Urothelium cell line (cell line): ENCODE measurements at regions not wholly inside any gene's neighbourhood (a gene's known extent, or its start where the extent isn't known, plus 50 kb on each side); places are given as distances from the start of the nearest gene placed in this dataset.
A peak's percentile ranks its signal among the peaks of the same experiment; 100 is the strongest.

Source experiments
- DNase-seq: peaks from one replicate; pipeline ENCODE4 v3.0.0; 2011; ENCODE audit warnings: low spot score, mixed read lengths
- FAIRE-seq: peaks from 2 replicates; lab custom pipeline; 2011; peaks lifted over from hg19 to GRCh38; lab: Jason Lieb, UNC

GRCh38 chr5:114007678-114008077, 354.2 kb upstream of the KCNN2 start:
- no peak for FAIRE-seq

DNA sequence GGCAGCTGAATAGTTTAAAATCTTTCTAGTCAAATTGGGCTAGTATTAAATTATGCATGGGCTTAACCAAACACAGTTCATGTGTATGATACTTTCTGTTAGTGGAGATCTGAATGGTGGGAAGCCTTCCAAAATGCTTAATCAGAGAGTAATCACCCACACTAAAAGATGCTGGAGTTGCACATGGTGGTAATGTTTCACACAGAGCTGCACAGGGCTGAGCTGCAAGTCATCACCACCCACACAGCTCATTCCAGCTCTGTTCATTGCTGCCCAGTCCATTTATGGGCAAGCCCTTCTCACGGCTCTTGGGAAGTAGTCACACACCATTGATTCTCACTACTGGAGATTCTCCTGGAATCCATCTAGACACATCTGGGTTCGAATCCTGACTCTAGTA, 351.5 kb upstream of the KCNN2 start:
- FAIRE-seq (no peak), DNase-seq (peak; percentile 9)

More at GRCh38 chr5:114007678-114008077, 354.2 kb upstream of the KCNN2 start:
- DNase-seq, result no peak

DNA sequence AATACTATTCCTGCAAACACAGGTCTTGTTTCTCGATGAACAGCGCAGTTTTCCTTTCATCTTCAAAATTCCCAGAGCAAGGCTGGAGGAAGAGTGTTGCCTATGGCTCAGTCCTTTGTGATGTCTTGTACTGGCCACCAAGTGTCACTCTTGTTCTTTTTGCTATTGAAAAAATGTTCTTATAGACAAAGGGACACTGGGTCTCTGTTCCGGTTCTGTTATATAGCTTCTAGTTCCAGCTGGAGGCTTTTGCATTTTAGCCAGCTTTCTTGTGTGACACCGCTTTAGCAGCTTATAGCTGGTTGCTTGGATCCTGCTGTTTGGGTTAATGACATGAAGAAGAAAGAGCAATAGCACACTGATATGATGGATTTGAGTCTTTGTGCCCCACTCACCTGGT, 343.7 kb upstream of the KCNN2 start:
- FAIRE-seq, result no peak

GRCh38 chr5:114038756-114039155, 323.1 kb upstream of the KCNN2 start:
- no peak for DNase-seq
- FAIRE-seq, result no peak

More for the DNA sequence above, 343.7 kb upstream of the KCNN2 start:
- DNase-seq, result peak; percentile 10

- FAIRE-seq, result no peak
- no peak for DNase-seq
Observed at GRCh38 chr5:114050087-114050486, 311.8 kb upstream of the KCNN2 start.

DNA sequence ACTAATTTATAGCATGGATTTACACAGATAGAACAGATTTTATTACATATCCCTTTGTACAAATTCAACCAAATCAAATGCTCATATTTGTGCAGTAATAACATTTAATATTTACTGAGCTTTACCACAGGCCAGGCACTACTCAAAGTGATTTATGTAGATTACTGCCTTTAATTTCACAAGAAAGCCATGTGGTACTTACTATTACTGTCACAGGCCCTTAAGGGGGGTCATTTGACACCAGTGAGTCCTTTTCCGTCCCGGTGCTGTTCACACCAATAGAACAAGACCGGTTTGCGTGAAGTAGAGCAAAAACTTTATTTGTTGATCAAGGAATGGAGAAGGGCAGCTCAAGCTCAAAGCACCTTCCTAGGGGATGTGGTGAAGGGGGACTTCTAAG, 308.5 kb upstream of the KCNN2 start:
- DNase-seq (no peak), FAIRE-seq (no peak)

- FAIRE-seq (no peak), DNase-seq (no peak)
Observed at GRCh38 chr5:114054594-114054993, 307.3 kb upstream of the KCNN2 start.

GRCh38 chr5:114055318-114056184, 306.3 kb upstream of the KCNN2 start:
- FAIRE-seq (no peak), DNase-seq (peak; percentile 84)

DNA sequence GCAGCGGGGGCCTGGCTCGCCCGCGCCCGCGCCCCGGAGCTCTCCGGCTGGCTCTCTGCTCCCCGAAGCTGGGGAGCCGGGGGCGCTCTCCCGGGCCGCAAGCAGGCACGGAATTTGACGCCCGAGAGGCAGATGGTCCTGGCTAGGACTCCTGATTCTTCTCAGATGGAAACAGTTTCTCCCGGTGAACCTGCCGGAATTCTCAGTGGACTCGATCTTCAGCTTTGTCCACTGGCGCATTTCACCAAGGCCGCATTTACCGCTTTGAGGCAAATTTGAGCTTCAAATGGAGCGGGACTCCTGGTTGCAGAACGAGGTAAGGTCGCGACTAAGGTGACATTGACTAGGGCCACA, 305.7 kb upstream of the KCNN2 start:
- DNase-seq (no peak), FAIRE-seq (no peak)

DNA sequence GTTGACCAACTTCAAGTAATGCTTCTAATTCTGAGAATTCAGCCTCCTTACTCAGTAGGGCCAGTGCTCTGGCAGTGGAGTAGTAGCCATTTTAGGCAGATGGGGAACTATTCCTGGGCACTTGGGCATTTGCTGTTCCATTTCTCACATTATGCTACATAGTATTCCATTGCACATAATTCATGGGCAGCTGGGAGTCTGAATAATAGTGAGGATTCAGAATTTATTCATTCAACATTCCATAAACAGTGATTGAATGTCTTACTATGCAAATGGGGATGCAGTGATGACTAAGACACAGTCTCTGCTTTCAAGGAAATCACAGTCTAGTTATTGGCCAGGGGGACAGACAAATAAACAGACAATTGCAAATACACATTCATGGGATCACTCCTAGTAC, 301.0 kb upstream of the KCNN2 start:
- FAIRE-seq, result no peak

DNA sequence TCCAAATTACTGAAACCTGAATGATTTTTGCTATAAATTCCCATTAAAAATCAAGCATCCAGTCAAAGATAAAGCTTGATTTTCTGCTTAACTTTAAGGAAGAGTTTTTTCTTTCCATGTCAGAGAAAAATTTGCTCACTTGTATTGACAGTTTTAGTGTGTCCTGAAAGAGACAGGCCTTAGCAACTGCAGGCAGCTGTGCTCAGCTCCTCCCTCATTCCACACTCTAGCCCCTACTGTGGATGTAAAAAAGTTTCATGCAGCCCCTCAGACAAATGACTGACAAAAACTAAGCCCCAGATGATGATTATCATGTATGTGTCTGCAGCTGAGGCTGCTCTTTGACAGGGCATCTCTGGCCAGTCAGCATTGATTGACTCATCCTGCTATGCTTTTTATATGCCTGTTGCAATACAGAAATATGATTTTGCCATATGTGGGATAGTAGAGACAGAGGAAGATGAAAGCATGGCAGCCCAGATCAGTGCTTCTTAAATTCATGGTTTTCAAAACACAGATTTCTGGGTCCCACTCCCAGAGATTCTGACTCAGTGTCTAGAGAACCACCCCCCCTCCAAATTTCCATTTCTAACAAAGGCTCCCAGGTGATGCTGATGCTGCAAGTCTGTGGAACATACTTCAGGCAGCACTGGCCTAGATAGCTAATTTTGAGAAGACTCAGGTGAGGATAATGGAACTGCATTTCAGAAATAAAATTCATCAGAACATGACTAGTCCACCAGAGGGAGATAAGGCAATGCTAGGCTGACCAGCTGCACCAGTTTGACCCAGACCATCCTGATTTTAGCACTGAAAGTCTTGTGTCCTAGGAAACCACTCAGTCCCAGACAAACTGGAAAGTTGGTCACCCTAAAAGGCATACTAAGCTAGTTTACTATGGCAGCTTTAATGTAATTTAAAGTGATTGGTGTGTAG, 298.7 kb upstream of the KCNN2 start:
- FAIRE-seq (no peak), DNase-seq (no peak)

More for the DNA sequence above, 301.0 kb upstream of the KCNN2 start:
- DNase-seq, result no peak

DNA sequence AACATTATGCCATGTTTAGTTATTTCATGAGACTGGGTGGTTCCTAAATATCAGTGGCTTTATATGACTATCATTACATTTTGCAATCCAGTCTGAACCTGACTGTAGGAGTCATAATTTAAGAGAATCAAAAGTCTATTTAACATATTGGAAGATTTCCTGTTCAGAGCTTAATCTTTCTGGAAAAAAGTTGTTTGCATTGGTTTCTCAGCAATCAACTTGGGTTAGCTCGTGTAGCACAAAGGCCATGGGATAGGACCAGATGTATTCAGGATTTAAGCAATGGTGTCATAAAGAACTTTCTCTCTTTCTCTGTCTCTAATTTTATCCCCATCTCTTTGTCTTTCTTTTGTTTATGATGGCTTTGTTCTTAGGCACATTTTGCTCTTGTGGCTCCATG, 296.0 kb upstream of the KCNN2 start:
- FAIRE-seq (no peak), DNase-seq (no peak)

DNA sequence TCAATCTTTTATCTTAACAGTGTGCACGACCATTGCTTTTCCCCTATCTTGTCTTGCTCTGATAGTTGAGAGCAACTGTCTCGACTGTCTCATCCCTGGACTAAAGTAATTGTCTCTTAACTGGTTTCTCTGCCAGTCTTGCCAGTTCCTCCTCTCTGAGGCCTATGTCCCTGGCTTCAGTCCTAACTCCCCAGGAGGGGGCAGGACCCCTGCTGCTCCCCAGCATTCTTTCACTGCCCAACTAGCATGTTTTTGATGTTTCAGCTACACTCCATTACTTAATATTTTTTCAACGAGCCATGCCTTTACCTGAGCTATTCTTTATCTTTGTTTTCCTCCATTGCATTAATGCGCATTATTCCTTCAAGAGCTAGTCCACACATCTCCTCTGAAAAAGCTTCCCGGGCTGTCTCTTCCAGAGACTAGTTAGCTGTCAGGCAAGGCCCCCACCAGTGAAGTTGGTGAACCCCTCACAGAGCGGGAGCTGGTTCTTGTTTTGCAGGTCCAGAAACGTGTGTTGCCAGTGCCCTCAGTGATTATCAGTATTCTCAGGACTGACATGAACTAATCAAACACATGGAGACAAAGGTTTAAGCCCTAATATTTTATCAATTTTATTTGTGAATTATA, 291.7 kb upstream of the KCNN2 start:
- FAIRE-seq (no peak), DNase-seq (no peak)

DNA sequence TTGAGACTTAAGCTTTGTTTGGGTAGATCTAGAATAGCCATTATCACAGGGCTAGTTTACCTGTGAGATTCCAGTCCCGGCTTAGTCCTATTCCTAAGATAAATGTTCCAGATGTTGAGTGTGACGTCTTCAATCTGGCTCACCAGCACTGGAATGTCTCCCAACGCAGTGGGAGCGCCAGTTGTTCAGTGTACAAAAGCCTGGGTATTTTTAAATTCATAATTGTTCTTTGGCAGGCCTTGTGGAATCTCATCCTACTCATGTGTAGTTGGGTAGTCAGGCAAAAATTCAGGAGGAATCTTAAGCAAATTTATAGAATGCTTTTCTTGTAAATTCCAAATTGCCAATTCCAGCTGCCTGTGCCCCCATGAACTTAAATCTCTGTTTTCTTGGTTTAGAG, 272.6 kb upstream of the KCNN2 start:
- FAIRE-seq, result no peak
- DNase-seq, result no peak

GRCh38 chr5:114097570-114097969, 264.3 kb upstream of the KCNN2 start:
- no peak for FAIRE-seq
- DNase-seq, result no peak

- FAIRE-seq (no peak), DNase-seq (no peak)
Observed at GRCh38 chr5:114099161-114099560, 262.7 kb upstream of the KCNN2 start.

- no peak for FAIRE-seq
- peak; percentile 35 for DNase-seq
Observed at GRCh38 chr5:114101153-114101552, 260.7 kb upstream of the KCNN2 start.

GRCh38 chr5:114113604-114114003, 248.3 kb upstream of the KCNN2 start:
- FAIRE-seq (no peak), DNase-seq (no peak)

GRCh38 chr5:114116981-114117380, 244.9 kb upstream of the KCNN2 start:
- FAIRE-seq, result no peak

GRCh38 chr5:114118511-114118910, 243.4 kb upstream of the KCNN2 start:
- DNase-seq, result no peak
- FAIRE-seq, result no peak

More at GRCh38 chr5:114116981-114117380, 244.9 kb upstream of the KCNN2 start:
- DNase-seq, result no peak

GRCh38 chr5:114120166-114120565, 241.7 kb upstream of the KCNN2 start:
- FAIRE-seq (no peak), DNase-seq (no peak)
